Left ventricle myocardium inferior (tissue), 1 donor: ENCODE measurements at regions not wholly inside any gene's neighbourhood (a gene's known extent, or its start where the extent isn't known, plus 50 kb on each side); places are given as distances from the start of the nearest gene placed in this dataset.

ENCODE experiments used
- DNase-seq: peaks from one replicate; pipeline ENCODE4 v3.0.0-alpha.2; 2020
- H3K27ac ChIP-seq: fragments of 200-600 bp; replicated peaks from 2 replicates; pipeline ENCODE4 v1.8.0; 2021
- H3K27me3 ChIP-seq: fragments of 200-600 bp; 2 replicates; pipeline ENCODE4 v1.8.0; 2021; ENCODE audit warnings: low read depth
- H3K36me3 ChIP-seq: fragments of 200-600 bp; 2 replicates; pipeline ENCODE4 v1.8.0; 2021
- H3K4me1 ChIP-seq: fragments of 200-600 bp; 2 replicates; pipeline ENCODE4 v1.8.0; 2021
- H3K4me3 ChIP-seq: fragments of 200-600 bp; 2 replicates; pipeline ENCODE4 v1.8.0; 2021; ENCODE audit warnings: mild to moderate bottlenecking, moderate library complexity
- H3K9me3 ChIP-seq: fragments of 200-600 bp; replicated peaks from 2 replicates; pipeline ENCODE4 v1.8.0; 2021
- CTCF ChIP-seq: fragments of 200-600 bp; IDR thresholded peaks from 2 replicates; pipeline ENCODE4 v1.8.0; 2021; ENCODE audit warnings: antibody characterized with exemption, mild to moderate bottlenecking, borderline replicate concordance
- intact Hi-C: fragments of 100-400 bp; cut with micrococcal nuclease; formaldehyde crosslinking; loops from one replicate; pipeline ENCODE4 v1.11.0; 2022
- donor health status: DM: no; HTN: yes; CAD: no; lungs with severe emphysema.

- TF ChIP-seq CTCF, result no peak
- H3K4me3 ChIP-seq, result no peak overlapping the region
- H3K4me1 ChIP-seq, result no peaks in the 10 kb centered on the region
- H3K27me3 ChIP-seq, result peaks cover 11% of the 10 kb centered on the region
- no peak for DNase-seq
- no peaks in the 10 kb centered on the region for H3K36me3 ChIP-seq
- H3K27ac ChIP-seq, result no peak overlapping the region
- intact Hi-C loops, result no loop called here
- H3K9me3 ChIP-seq, result peaks cover 33% of the 10 kb centered on the region
Observed at GRCh38 chr2:238750212-238750904, 97.5 kb upstream of the TWIST2 start.

- no peak overlapping the region for H3K27ac ChIP-seq
- intact Hi-C loops, result no loop called here
- no peak for DNase-seq
Observed at GRCh38 chr2:238754259-238754658, 93.6 kb upstream of the TWIST2 start.

GRCh38 chr2:238761868-238762267 is 86.0 kb upstream of the TWIST2 start:
- Histone ChIP-seq H3K9me3 (no peaks in the 10 kb centered on the region), H3K36me3 (no peaks in the 10 kb centered on the region), H3K4me1 (no peaks in the 10 kb centered on the region), H3K27me3 (peaks cover 35% of the 10 kb centered on the region), H3K27ac (no peak overlapping the region), H3K4me3 (no peak overlapping the region)
- DNase-seq, result no peak
- intact Hi-C loops, result no loop called here
- TF ChIP-seq CTCF, result no peak

More at GRCh38 chr2:238754259-238754658, 93.6 kb upstream of the TWIST2 start:
- Histone ChIP-seq H3K9me3 (peaks cover 27% of the 10 kb centered on the region), H3K4me3 (no peak overlapping the region), H3K4me1 (no peaks in the 10 kb centered on the region), H3K27me3 (no peaks in the 10 kb centered on the region), H3K36me3 (no peaks in the 10 kb centered on the region)
- peak; percentile 26 for TF ChIP-seq CTCF

GRCh38 chr2:238763471-238763995 is 84.4 kb upstream of the TWIST2 start:
- TF ChIP-seq CTCF, result no peak
- intact Hi-C loops, result no loop called here
- H3K36me3 ChIP-seq, result no peaks in the 10 kb centered on the region
- H3K27me3 ChIP-seq, result peaks cover 40% of the 10 kb centered on the region
- no peaks in the 10 kb centered on the region for H3K4me1 ChIP-seq
- H3K27ac ChIP-seq, result no peak overlapping the region
- DNase-seq, result no peak
- no peak overlapping the region for H3K4me3 ChIP-seq
- peaks cover 5% of the 10 kb centered on the region for H3K9me3 ChIP-seq

GRCh38 chr2:238765590-238765989 is 82.3 kb upstream of the TWIST2 start:
- no peaks in the 10 kb centered on the region for H3K36me3 ChIP-seq
- no peaks in the 10 kb centered on the region for H3K4me1 ChIP-seq
- TF ChIP-seq CTCF, result no peak
- intact Hi-C loops, result no loop called here
- peaks cover 9% of the 10 kb centered on the region for H3K9me3 ChIP-seq
- H3K27me3 ChIP-seq, result peaks cover 61% of the 10 kb centered on the region
- no peak overlapping the region for H3K27ac ChIP-seq
- no peak overlapping the region for H3K4me3 ChIP-seq
- no peak for DNase-seq
